Neural cell (in vitro differentiated cells): ENCODE measurements at regions not wholly inside any gene's neighbourhood (a gene's known extent, or its start where the extent isn't known, plus 50 kb on each side); places are given as distances from the start of the nearest gene placed in this dataset.

ENCODE experiments used
- H2AFZ ChIP-seq: fragments of 200-600, 300-800 bp; sonication (generic), shearing (Covaris generic); 2 replicates; pipeline ENCODE4 v1.6.0; 2014; ENCODE audit warnings: low read depth, mild to moderate bottlenecking, antibody characterized with exemption, low read length, moderate library complexity
- H3F3A ChIP-seq: fragments of 200-600 bp; shearing (Covaris generic); 2 replicates; pipeline ENCODE4 v1.6.1; 2016; ENCODE audit warnings: mild to moderate bottlenecking, moderate library complexity, mixed read lengths, antibody characterized with exemption, low read length; ENCODE audit not compliant: insufficient read depth, poor library complexity, severe bottlenecking
- H3K27ac ChIP-seq: fragments of 200-600, 300-800 bp; sonication (generic), shearing (Covaris generic); 2 replicates; pipeline ENCODE4 v1.5.1; 2014; ENCODE audit warnings: mild to moderate bottlenecking, low read length, moderate library complexity
- H3K27me3 ChIP-seq: fragments of 300-800, 200-600 bp; sonication (generic), shearing (Covaris generic); 2 replicates; pipeline ENCODE4 v1.6.0; 2014; ENCODE audit warnings: mild to moderate bottlenecking, low read depth, low read length, moderate library complexity; ENCODE audit not compliant: insufficient read depth
- H3K36me3 ChIP-seq: fragments of 300-800, 200-600 bp; sonication (generic), shearing (Covaris generic); 2 replicates; pipeline ENCODE4 v1.5.1; 2014; ENCODE audit warnings: mild to moderate bottlenecking, antibody characterized with exemption, low read length, moderate library complexity; ENCODE audit not compliant: insufficient read depth
- H3K4me2 ChIP-seq: fragments of 300-800, 200-600 bp; sonication (generic), shearing (Covaris generic); 2 replicates; pipeline ENCODE4 v1.6.0; 2014; ENCODE audit warnings: mild to moderate bottlenecking, low read length
- H3K4me3 ChIP-seq: fragments of 300-800, 200-600 bp; sonication (generic), shearing (Covaris generic); 2 replicates; pipeline ENCODE4 v1.5.1; 2014; ENCODE audit warnings: mild to moderate bottlenecking, low read length, moderate library complexity
- H3K79me2 ChIP-seq: fragments of 200-600 bp; shearing (Covaris generic); replicated peaks from 2 replicates; pipeline ENCODE4 v1.6.0; 2014; ENCODE audit warnings: mild to moderate bottlenecking, low read length, moderate library complexity; ENCODE audit not compliant: insufficient read depth
- H3K9ac ChIP-seq: fragments of 300-800, 200-600 bp; sonication (generic), shearing (Covaris generic); 2 replicates; pipeline ENCODE4 v1.6.1; 2016; ENCODE audit warnings: mild to moderate bottlenecking, low read length, mixed read lengths
- H3K9me2 ChIP-seq: fragments of 200-600 bp; shearing (Covaris generic); 2 replicates; pipeline ENCODE4 v1.6.1; 2016; ENCODE audit warnings: mild to moderate bottlenecking, low read length, mixed read lengths; ENCODE audit not compliant: insufficient read depth
- H3K9me3 ChIP-seq: fragments of 200-600, 300-800 bp; sonication (generic), shearing (Covaris generic); 2 replicates; pipeline ENCODE4 v1.6.1; 2016; ENCODE audit warnings: mild to moderate bottlenecking, mixed run types, low read length, moderate library complexity, mixed read lengths
- H4K20me1 ChIP-seq: fragments of 200-600 bp; shearing (Covaris generic); 2 replicates; pipeline ENCODE4 v1.6.1; 2016; ENCODE audit warnings: mild to moderate bottlenecking, mixed run types; ENCODE audit not compliant: insufficient read depth
- CTCF ChIP-seq: fragments of 450-650 bp; IDR thresholded peaks from 2 replicates; pipeline ENCODE4 v1.5.1; 2014; ENCODE audit warnings: antibody characterized with exemption, mild to moderate bottlenecking, moderate library complexity; ENCODE audit not compliant: poor library complexity, severe bottlenecking
- EP300 ChIP-seq: fragments of 450-650 bp; conservative IDR thresholded peaks from 2 replicates; pipeline ENCODE4 v1.6.1; 2014; ENCODE audit warnings: antibody characterized with exemption, mild to moderate bottlenecking, moderate library complexity; ENCODE audit not compliant: poor library complexity, severe bottlenecking
- EZH2 ChIP-seq: fragments of 200-600, 300-800 bp; shearing (Covaris generic), sonication (generic); IDR thresholded peaks from 2 replicates; pipeline ENCODE4 v1.6.1; 2014; ENCODE audit warnings: antibody characterized with exemption, low read length, borderline replicate concordance, mild to moderate bottlenecking; ENCODE audit not compliant: insufficient read depth, poor library complexity, severe bottlenecking
- MXI1 ChIP-seq: fragments of 450-650 bp; conservative IDR thresholded peaks from 2 replicates; pipeline ENCODE4 v1.6.1; 2014; ENCODE audit warnings: antibody characterized with exemption, mild to moderate bottlenecking; ENCODE audit not compliant: poor library complexity, severe bottlenecking
- POLR2AphosphoS5 ChIP-seq: IDR thresholded peaks from 2 replicates; pipeline ENCODE4 v1.6.1; 2012
- RAD21 ChIP-seq: fragments of 450-650 bp; conservative IDR thresholded peaks from 2 replicates; pipeline ENCODE4 v1.6.1; 2014; ENCODE audit warnings: antibody characterized with exemption, mild to moderate bottlenecking, moderate library complexity
- REST ChIP-seq: IDR thresholded peaks from 2 replicates; pipeline ENCODE4 v1.6.1; 2012; ENCODE audit warnings: borderline replicate concordance
- SMC3 ChIP-seq: fragments of 450-650 bp; conservative IDR thresholded peaks from 2 replicates; pipeline ENCODE4 v1.6.1; 2014; ENCODE audit warnings: antibody characterized with exemption, mild to moderate bottlenecking, moderate library complexity; ENCODE audit not compliant: poor library complexity
- TAF1 ChIP-seq: IDR thresholded peaks from 2 replicates; pipeline ENCODE4 v1.6.1; 2012; ENCODE audit warnings: low read depth

GRCh38 chr4:31175242-31175910 is 455.2 kb downstream of the PCDH7 start:
- TF ChIP-seq TAF1 = no peak
- TF ChIP-seq REST = no peak
- no peak for TF ChIP-seq CTCF
- Histone ChIP-seq H4K20me1 (no peaks in the 10 kb centered on the region), H3K4me3 (no peak overlapping the region)

GRCh38 chr4:31183256-31183655 is 463.1 kb downstream of the PCDH7 start:
- no peaks in the 10 kb centered on the region for H3K9me2 ChIP-seq
- no peak overlapping the region for H3K4me3 ChIP-seq
- no peak overlapping the region for H3K27ac ChIP-seq
- H3K9ac ChIP-seq = no peak overlapping the region
- H3F3A ChIP-seq = no peaks in the 10 kb centered on the region
- no peak overlapping the region for H3K4me2 ChIP-seq
- H3K27me3 ChIP-seq = no peaks in the 10 kb centered on the region
- H2AFZ ChIP-seq = no peak overlapping the region
- no peaks in the 10 kb centered on the region for H4K20me1 ChIP-seq
- H3K79me2 ChIP-seq = no peaks in the 10 kb centered on the region
- TF ChIP-seq EP300 (no peak), TAF1 (no peak), RAD21 (no peak), REST (no peak), MXI1 (no peak), POLR2AphosphoS5 (no peak), SMC3 (no peak), EZH2 (no peak), CTCF (no peak)
- H3K9me3 ChIP-seq = no peaks in the 10 kb centered on the region
- no peaks in the 10 kb centered on the region for H3K36me3 ChIP-seq

More at GRCh38 chr4:31175242-31175910, 455.2 kb downstream of the PCDH7 start:
- no peaks in the 10 kb centered on the region for H3K27me3 ChIP-seq
- H3K36me3 ChIP-seq = no peaks in the 10 kb centered on the region
- H3K9ac ChIP-seq = no peak overlapping the region
- no peaks in the 10 kb centered on the region for H3K79me2 ChIP-seq
- no peaks in the 10 kb centered on the region for H3K9me3 ChIP-seq
- H3F3A ChIP-seq = no peaks in the 10 kb centered on the region
- H3K27ac ChIP-seq = no peak overlapping the region
- no peak overlapping the region for H3K4me2 ChIP-seq
- no peaks in the 10 kb centered on the region for H3K9me2 ChIP-seq
- H2AFZ ChIP-seq = no peak overlapping the region
